NT2/D1 (cell line): ENCODE measurements at regions not wholly inside any gene's neighbourhood (a gene's known extent, or its start where the extent isn't known, plus 50 kb on each side); places are given as distances from the start of the nearest gene placed in this dataset.

Source experiments
- DNase-seq: peaks from one replicate; pipeline ENCODE4 v3.0.0-alpha.2; 2011; ENCODE audit warnings: low read depth, low spot score
- H3K27me3 ChIP-seq: 2 replicates; pipeline ENCODE4 v1.6.0; 2011; ENCODE audit warnings: mild to moderate bottlenecking; ENCODE audit not compliant: insufficient read length, insufficient read depth
- H3K36me3 ChIP-seq: 2 replicates; pipeline ENCODE4 v1.6.1; 2011; ENCODE audit warnings: mild to moderate bottlenecking, low read length, mixed read lengths; ENCODE audit not compliant: insufficient read depth, insufficient read length
- H3K4me1 ChIP-seq: 2 replicates; pipeline ENCODE4 v1.5.1; 2011; ENCODE audit not compliant: insufficient read depth, insufficient read length
- H3K4me3 ChIP-seq: 2 replicates; pipeline ENCODE4 v1.5.1; 2011; ENCODE audit warnings: low read depth; ENCODE audit not compliant: insufficient read length
- H3K9ac ChIP-seq: 2 replicates; pipeline ENCODE4 v1.6.0; 2011; ENCODE audit warnings: low read depth; ENCODE audit not compliant: insufficient read length
- H3K9me3 ChIP-seq: 2 replicates; pipeline ENCODE4 v1.5.1; 2011; ENCODE audit warnings: mild to moderate bottlenecking, low read length; ENCODE audit not compliant: insufficient read depth
- SUZ12 ChIP-seq: IDR thresholded peaks from 2 replicates; pipeline ENCODE4 v1.6.1; 2011; ENCODE audit not compliant: insufficient read length, insufficient read depth; ENCODE audit errors: extremely low read depth
- YY1 ChIP-seq: IDR thresholded peaks from 2 replicates; pipeline ENCODE4 v1.6.1; 2011; ENCODE audit not compliant: insufficient read length, insufficient read depth
- ZNF274 ChIP-seq: IDR thresholded peaks from 2 replicates; pipeline ENCODE4 v1.6.1; 2011; ENCODE audit warnings: mild to moderate bottlenecking, low read depth, low read length

DNA sequence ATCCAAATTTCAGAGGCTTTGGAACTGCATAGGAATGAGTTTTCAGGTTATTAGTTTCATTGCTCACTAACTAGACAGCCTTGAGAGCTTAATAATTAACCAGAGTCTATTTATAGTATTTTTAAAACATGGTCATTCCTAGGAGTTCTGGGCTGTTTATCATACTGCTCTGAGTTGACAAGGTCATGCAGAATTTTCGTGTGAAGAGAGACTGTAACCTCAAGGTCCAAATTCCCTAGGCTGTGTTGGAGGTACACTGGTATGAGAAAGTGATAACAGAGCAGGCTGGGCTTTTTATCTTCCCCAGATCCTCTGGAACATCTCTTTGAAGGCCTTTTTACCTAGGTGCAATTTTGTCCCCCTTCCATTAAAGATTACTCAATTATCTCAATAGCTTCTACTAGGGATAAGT, 736.3 kb downstream of the LTN1 start:
- H3K27me3 ChIP-seq, result no peaks in the 10 kb centered on the region
- H3K4me3 ChIP-seq, result no peak overlapping the region
- no peak overlapping the region for H3K9ac ChIP-seq
- DNase-seq, result no peak
- TF ChIP-seq YY1, result no peak
- TF ChIP-seq ZNF274, result no peak
- TF ChIP-seq SUZ12, result no peak
- no peaks in the 10 kb centered on the region for H3K9me3 ChIP-seq
- no peaks in the 10 kb centered on the region for H3K36me3 ChIP-seq
- no peaks in the 10 kb centered on the region for H3K4me1 ChIP-seq

DNA sequence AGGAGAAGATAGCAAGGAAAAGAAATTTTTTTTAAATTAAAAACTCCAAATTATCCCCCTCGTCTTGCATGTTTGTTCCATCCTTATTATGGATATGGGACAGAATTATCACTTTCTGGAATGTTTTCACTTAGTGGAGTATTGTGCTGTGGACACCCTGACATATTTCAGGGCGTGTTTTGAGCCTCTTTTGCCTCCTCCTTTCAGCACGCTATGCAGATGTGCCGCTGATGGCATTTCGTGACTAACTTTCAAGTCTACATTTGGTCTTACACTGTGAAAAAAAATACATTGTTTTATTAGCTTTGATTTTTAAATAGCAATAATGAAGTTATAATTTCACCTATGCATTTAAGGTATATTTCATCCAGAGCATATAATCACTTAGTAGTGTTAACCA, 738.7 kb downstream of the LTN1 start:
- H3K4me3 ChIP-seq, result no peak overlapping the region
- DNase-seq, result no peak

DNA sequence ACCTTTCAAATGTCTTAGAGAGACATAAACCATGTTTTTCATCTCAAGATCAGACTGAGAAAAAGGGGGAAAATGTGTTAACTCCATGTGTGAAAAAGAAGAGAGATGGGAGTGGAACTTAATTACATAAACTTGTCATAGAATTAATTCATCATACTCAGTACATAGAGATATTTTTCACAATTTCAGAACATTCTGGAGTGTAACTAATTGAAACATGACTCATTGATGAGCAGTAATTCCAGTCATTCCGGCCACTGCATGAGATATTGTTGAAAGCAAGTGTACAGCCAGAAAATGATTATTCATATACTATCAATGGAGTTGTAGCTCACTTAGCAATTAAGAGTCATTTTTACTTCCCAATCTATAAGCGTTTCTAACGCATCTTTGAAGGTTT, 739.3 kb downstream of the LTN1 start:
- H3K4me3 ChIP-seq, result no peak overlapping the region
- TF ChIP-seq YY1 (no peak), SUZ12 (no peak), ZNF274 (no peak)
- no peaks in the 10 kb centered on the region for H3K9me3 ChIP-seq
- H3K9ac ChIP-seq, result no peak overlapping the region
- no peaks in the 10 kb centered on the region for H3K27me3 ChIP-seq
- DNase-seq, result no peak
- no peaks in the 10 kb centered on the region for H3K4me1 ChIP-seq
- H3K36me3 ChIP-seq, result no peaks in the 10 kb centered on the region

More for the DNA sequence above, 738.7 kb downstream of the LTN1 start:
- no peaks in the 10 kb centered on the region for H3K27me3 ChIP-seq
- no peaks in the 10 kb centered on the region for H3K4me1 ChIP-seq
- no peak overlapping the region for H3K9ac ChIP-seq
- H3K9me3 ChIP-seq, result no peaks in the 10 kb centered on the region
- TF ChIP-seq YY1 (no peak), SUZ12 (no peak), ZNF274 (no peak)
- H3K36me3 ChIP-seq, result no peaks in the 10 kb centered on the region

DNA sequence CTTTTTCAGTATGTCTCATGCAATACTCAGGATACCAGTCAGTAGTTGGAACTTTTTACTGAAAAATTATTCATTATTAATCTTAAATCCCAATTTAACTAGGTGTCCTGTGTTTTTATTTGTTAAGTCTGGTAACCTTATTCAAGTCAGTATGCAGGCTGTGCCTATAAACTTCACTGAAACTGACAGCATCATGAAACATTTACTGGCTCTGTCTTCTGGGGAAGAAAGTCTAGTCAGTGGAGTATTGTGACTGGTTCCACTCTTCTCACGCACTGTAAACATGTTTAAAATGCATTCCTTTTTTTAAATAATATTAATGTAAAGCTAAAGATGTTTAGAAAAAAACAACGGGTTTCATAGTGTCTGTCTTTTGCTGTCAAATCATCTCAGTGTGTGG, 739.7 kb downstream of the LTN1 start:
- H3K9me3 ChIP-seq, result no peaks in the 10 kb centered on the region
- TF ChIP-seq YY1, result no peak
- no peak for TF ChIP-seq ZNF274
- no peak for TF ChIP-seq SUZ12
- no peak for DNase-seq

DNA sequence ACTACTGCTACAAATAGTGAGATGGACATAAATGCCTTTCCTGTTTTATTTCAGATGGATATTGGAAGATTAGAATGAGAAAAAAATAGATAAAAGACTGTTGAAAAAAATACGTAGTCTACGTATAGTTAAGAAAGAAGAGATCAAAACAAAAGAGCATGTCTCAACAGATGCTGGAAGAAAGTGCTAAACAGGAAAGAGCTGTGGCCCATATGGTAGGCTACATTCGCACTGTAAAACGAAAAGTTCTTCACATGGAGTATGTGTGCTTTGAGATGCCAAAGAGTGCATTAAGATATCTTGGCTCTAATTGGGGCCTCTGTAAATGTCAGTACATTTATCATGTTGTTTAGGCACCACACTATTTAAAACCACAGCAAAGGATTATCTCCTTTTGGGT, 741.7 kb downstream of the LTN1 start:
- H3K36me3 ChIP-seq, result no peaks in the 10 kb centered on the region
- TF ChIP-seq SUZ12, result no peak
- TF ChIP-seq ZNF274, result no peak
- TF ChIP-seq YY1, result no peak
- no peak for DNase-seq
- H3K4me1 ChIP-seq, result no peaks in the 10 kb centered on the region
- H3K27me3 ChIP-seq, result no peaks in the 10 kb centered on the region
- no peaks in the 10 kb centered on the region for H3K9me3 ChIP-seq
- no peak overlapping the region for H3K4me3 ChIP-seq
- H3K9ac ChIP-seq, result no peak overlapping the region

More for the DNA sequence above, 739.7 kb downstream of the LTN1 start:
- H3K36me3 ChIP-seq, result no peaks in the 10 kb centered on the region
- H3K27me3 ChIP-seq, result no peaks in the 10 kb centered on the region
- no peak overlapping the region for H3K9ac ChIP-seq
- H3K4me1 ChIP-seq, result no peaks in the 10 kb centered on the region
- H3K4me3 ChIP-seq, result no peak overlapping the region

DNA sequence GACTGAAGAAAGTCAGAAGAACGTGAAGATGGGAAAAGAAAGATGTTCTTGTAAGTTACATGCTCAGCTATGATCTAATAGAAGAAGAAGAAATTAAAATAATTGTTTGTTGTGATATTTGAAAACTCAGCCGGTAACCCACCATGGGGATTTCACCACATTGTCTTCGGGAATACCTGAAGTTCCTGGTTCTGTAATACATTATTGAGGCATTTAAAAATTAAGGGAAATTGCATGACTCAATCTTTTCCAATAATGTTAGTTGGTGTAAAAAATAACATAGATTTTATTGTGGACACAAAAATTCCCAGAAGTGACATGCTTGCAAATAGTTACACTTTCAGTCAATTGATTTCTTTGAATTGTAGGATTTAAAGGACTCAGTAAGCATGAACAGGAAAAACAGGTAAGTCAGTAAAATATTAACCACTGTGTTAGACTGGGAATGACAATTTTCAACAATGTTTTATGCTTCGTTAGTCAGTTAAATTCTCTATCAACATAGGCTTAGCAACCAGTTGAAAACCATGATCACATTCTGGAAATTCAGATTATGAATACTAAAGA, 745.1 kb downstream of the LTN1 start:
- Histone ChIP-seq H3K9me3 (no peaks in the 10 kb centered on the region), H3K4me3 (no peak overlapping the region), H3K4me1 (no peaks in the 10 kb centered on the region), H3K27me3 (no peaks in the 10 kb centered on the region), H3K9ac (no peak overlapping the region), H3K36me3 (no peaks in the 10 kb centered on the region)
- DNase-seq, result no peak
- TF ChIP-seq ZNF274, result no peak
- no peak for TF ChIP-seq SUZ12
- TF ChIP-seq YY1, result no peak

DNA sequence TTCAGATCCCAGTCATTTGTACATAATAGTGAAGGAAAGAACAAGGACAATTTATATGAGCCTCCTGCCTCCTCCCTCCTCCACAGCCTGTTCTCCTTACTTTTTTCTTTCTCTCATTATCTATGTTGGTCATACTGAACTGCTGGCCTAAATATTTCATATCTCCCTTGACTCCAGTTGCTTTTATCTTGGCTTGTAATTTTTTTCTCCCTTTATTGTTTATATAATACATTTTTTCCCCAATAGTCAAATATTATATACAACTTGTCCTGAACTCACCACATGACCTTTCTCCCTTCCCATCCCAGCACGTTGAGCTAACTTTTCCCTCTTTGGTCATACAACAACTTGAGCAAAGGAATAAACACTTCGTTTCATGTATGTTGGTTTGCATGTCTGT, 752.1 kb downstream of the LTN1 start:
- no peak overlapping the region for H3K9ac ChIP-seq
- H3K9me3 ChIP-seq, result no peaks in the 10 kb centered on the region
- H3K4me1 ChIP-seq, result no peaks in the 10 kb centered on the region
- no peaks in the 10 kb centered on the region for H3K36me3 ChIP-seq
- TF ChIP-seq YY1 (no peak), ZNF274 (no peak), SUZ12 (no peak)
- no peaks in the 10 kb centered on the region for H3K27me3 ChIP-seq
- no peak for DNase-seq
- no peak overlapping the region for H3K4me3 ChIP-seq

DNA sequence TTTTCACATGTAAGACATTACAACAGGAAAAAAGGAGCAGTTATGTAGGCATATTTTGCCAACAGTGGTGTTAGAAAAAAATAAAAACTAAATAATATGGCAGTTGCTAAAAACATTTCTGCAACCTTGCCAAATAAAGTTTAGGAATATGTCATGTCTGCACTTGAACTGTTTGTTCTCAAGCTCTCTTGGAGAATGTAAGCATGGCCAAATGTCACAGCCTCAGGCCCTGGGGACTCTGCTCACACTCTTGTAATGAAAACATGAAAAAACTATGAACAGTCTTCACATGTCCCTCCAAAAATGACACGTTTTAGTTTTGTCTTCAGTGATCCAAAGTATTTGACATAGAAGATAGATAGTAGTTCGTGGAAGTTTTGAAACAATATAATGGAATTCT, 753.3 kb downstream of the LTN1 start:
- Histone ChIP-seq H3K27me3 (no peaks in the 10 kb centered on the region), H3K9me3 (no peaks in the 10 kb centered on the region), H3K36me3 (no peaks in the 10 kb centered on the region), H3K4me1 (no peaks in the 10 kb centered on the region), H3K9ac (no peak overlapping the region), H3K4me3 (no peak overlapping the region)
- TF ChIP-seq ZNF274 (no peak), SUZ12 (no peak), YY1 (no peak)
- DNase-seq, result no peak
